Tibial nerve (tissue), 4 donors: ENCODE measurements at regions not wholly inside any gene's neighbourhood (a gene's known extent, or its start where the extent isn't known, plus 50 kb on each side); places are given as distances from the start of the nearest gene placed in this dataset.

Experiments used
- DNase-seq, 2 donors: peaks; one replicate each; pipeline ENCODE4 v3.0.0-alpha.2; 2019; ENCODE audit warnings: low spot score in 2 of 2
- H3K27ac ChIP-seq, 4 donors: fragments of 200-600 bp; sonication (generic) in 3 of 4; one replicate each; pipeline ENCODE4 v1.5.1; 2017 to 2019; ENCODE audit warnings: mild to moderate bottlenecking in 1 of 4
- H3K27me3 ChIP-seq, 2 donors: fragments of 200-600 bp; sonication (generic) in 1 of 2; one replicate each; pipeline versions ENCODE4 v1.5.1 to v1.6.0; 2017 to 2019
- H3K36me3 ChIP-seq, 3 donors: fragments of 200-600 bp; sonication (generic); one replicate each; pipeline ENCODE4 v1.5.1; 2018 to 2019
- H3K4me1 ChIP-seq, 4 donors: fragments of 200-600 bp; sonication (generic) in 3 of 4; one replicate each; pipeline ENCODE4 v1.5.1; 2017 to 2019
- H3K4me3 ChIP-seq, 4 donors: fragments of 200-600 bp; sonication (generic) in 3 of 4; one replicate each; pipeline ENCODE4 v1.5.1; 2017 to 2019; ENCODE audit warnings: mild to moderate bottlenecking in 1 of 4, moderate library complexity in 1 of 4
- H3K9me3 ChIP-seq, 4 donors: fragments of 200-600 bp; sonication (generic) in 3 of 4; one replicate each; pipeline ENCODE4 v1.5.1; 2017 to 2019
- CTCF ChIP-seq, 5 experiments: fragments of 200-600 bp in 3 of 5; fragments of 450-650 bp in 2 of 5; sonication (generic) in 3 of 5; IDR thresholded peaks; one replicate each; pipeline ENCODE4 v1.5.1; 2016 to 2019; ENCODE audit warnings: antibody characterized with exemption in 5 of 5, mild to moderate bottlenecking in 3 of 5, moderate library complexity in 2 of 5
- EP300 ChIP-seq, 2 donors: sonication (generic); formaldehyde crosslinking; IDR thresholded peaks; one replicate each; pipeline ENCODE4 v1.6.1; 2017; ENCODE audit warnings: antibody characterized with exemption in 2 of 2, mild to moderate bottlenecking in 1 of 2
- POLR2A ChIP-seq, 2 donors: fragments of 450-650 bp; IDR thresholded peaks; one replicate each; pipeline ENCODE4 v1.6.1; 2017; ENCODE audit warnings: antibody characterized with exemption in 2 of 2, mild to moderate bottlenecking in 2 of 2, moderate library complexity in 2 of 2
- WGBS, 2 donors: methylation state at CpG; one replicate each; pipeline ENCODE4 v1.1.5; 2018; 5-methylcytosine and 5-hydroxymethylcytosine counted together

- H3K9me3 ChIP-seq = no peaks in the 10 kb centered on the region
- no peak overlapping the region for H3K27ac ChIP-seq
- no peaks in the 10 kb centered on the region for H3K4me1 ChIP-seq
- H3K36me3 ChIP-seq = no peaks in the 10 kb centered on the region
- no peak for DNase-seq
- WGBS, 2 donors = 36 to 40% methylated on average over 1 of the region's 1 CpG
- TF ChIP-seq POLR2A (IDR thresholded peaks at IDR 0.05) = no peak
- TF ChIP-seq CTCF (IDR thresholded peaks at IDR 0.05) = no peak
- no peak for TF ChIP-seq EP300 (IDR thresholded peaks at IDR 0.05)
- no peak overlapping the region for H3K4me3 ChIP-seq
- H3K27me3 ChIP-seq = no peaks in the 10 kb centered on the region
These were observed 170.8 kb downstream of the ZNF674 start for GRCh38 chrX:46374371-46374770.

GRCh38 chrX:46367491-46367890, 177.7 kb downstream of the ZNF674 start:
- no peaks in the 10 kb centered on the region for H3K36me3 ChIP-seq
- 52 to 66% methylated on average over 2 of the region's 2 CpGs for WGBS, 2 donors
- no peaks in the 10 kb centered on the region for H3K9me3 ChIP-seq
- TF ChIP-seq EP300 (IDR thresholded peaks at IDR 0.05) (no peak), CTCF (IDR thresholded peaks at IDR 0.05) (no peak), POLR2A (IDR thresholded peaks at IDR 0.05) (no peak)
- no peak overlapping the region for H3K4me3 ChIP-seq
- DNase-seq = no peak
- no peaks in the 10 kb centered on the region for H3K4me1 ChIP-seq
- no peak overlapping the region for H3K27ac ChIP-seq
- H3K27me3 ChIP-seq = no peaks in the 10 kb centered on the region

GRCh38 chrX:46366381-46367207, 178.6 kb downstream of the ZNF674 start:
- H3K27ac ChIP-seq = no peak overlapping the region
- no peaks in the 10 kb centered on the region for H3K27me3 ChIP-seq
- H3K9me3 ChIP-seq = no peaks in the 10 kb centered on the region
- 74 to 97% methylated on average over 2 of the region's 2 CpGs for WGBS, 2 donors
- H3K36me3 ChIP-seq = no peaks in the 10 kb centered on the region
- DNase-seq = no peak
- no peak overlapping the region for H3K4me3 ChIP-seq
- TF ChIP-seq CTCF (IDR thresholded peaks at IDR 0.05) = no peak
- no peaks in the 10 kb centered on the region for H3K4me1 ChIP-seq

GRCh38 chrX:46354481-46354880, 190.7 kb downstream of the ZNF674 start:
- Histone ChIP-seq H3K4me3 (no peak overlapping the region), H3K9me3 (no peaks in the 10 kb centered on the region), H3K36me3 (no peaks in the 10 kb centered on the region), H3K4me1 (no peaks in the 10 kb centered on the region), H3K27me3 (no peaks in the 10 kb centered on the region), H3K27ac (no peak overlapping the region)
- 62 to 94% methylated on average over 1 of the region's 1 CpG for WGBS, 2 donors
- TF ChIP-seq CTCF (IDR thresholded peaks at IDR 0.05) = no peak
- no peak for TF ChIP-seq POLR2A (IDR thresholded peaks at IDR 0.05)
- no peak for TF ChIP-seq EP300 (IDR thresholded peaks at IDR 0.05)
- no peak for DNase-seq

GRCh38 chrX:46341767-46342322, 203.4 kb downstream of the ZNF674 start:
- Histone ChIP-seq H3K27me3 (peaks cover 0 to 5% of the 10 kb centered on the region in 2 donors), H3K36me3 (no peaks in the 10 kb centered on the region), H3K9me3 (no peaks in the 10 kb centered on the region), H3K4me3 (no peak overlapping the region), H3K4me1 (no peaks in the 10 kb centered on the region), H3K27ac (no peak overlapping the region)
- DNase-seq = no peak
- 55 to 57% methylated on average over 1 of the region's 1 CpG for WGBS, 2 donors
- TF ChIP-seq EP300 (IDR thresholded peaks at IDR 0.05) (no peak), POLR2A (IDR thresholded peaks at IDR 0.05) (no peak), CTCF (IDR thresholded peaks at IDR 0.05) (no peak)
